ENCODE measurements at regions not wholly inside any gene's neighbourhood (a gene's known extent, or its start where the extent isn't known, plus 50 kb on each side); places are given as distances from the start of the nearest gene placed in this dataset.

GRCh38 chr1:102118150-102118549 lies 121.4 kb upstream of the OLFM3 start:
- no peak overlapping the region for H2BK20ac ChIP-seq (ENCODE audit: low read length)
- H3K27me3 ChIP-seq (replicated peaks in 1 of 4; ENCODE audit: control insufficient read depth in 3 of 4, extremely low read depth in 1 of 4, insufficient read depth in 3 of 4, low read length in 3 of 4) = peaks cover 0 to 1% (median 0%) of the 10 kb centered on the region in 4 experiments; a peak in 1 of 7 replicates
- no peak overlapping the region for H4K8ac ChIP-seq (ENCODE audit: extremely low read depth, insufficient read depth, low read length)
- no peak overlapping the region for H3K56ac ChIP-seq (replicated peaks; ENCODE audit: insufficient read length, low read depth, low read length)
- H2BK15ac ChIP-seq (ENCODE audit: low read length) = no peak overlapping the region
- no peak overlapping the region for H2BK12ac ChIP-seq (ENCODE audit: low read depth, low read length)
- no peak overlapping the region for H3K23ac ChIP-seq (ENCODE audit: insufficient read length)
- no peak overlapping the region for H4K91ac ChIP-seq (replicated peaks; ENCODE audit: insufficient read length, low read length)
- no peak overlapping the region for H3K14ac ChIP-seq (ENCODE audit: insufficient read length)
- CTCF ChIA-PET (ENCODE audit: partially characterized antibody) = interaction anchor here (0.6 kb wide), 1 partner anchor 22 kb away, joined by 3 read pairs; no protein-coding TSS in a partner anchor
- H3K4ac ChIP-seq (replicated peaks; ENCODE audit: insufficient read length, low read depth, low read length) = no peak overlapping the region
- no peaks in the 10 kb centered on the region for H3K23me2 ChIP-seq (ENCODE audit: low read depth, low read length)
- no peaks in the 10 kb centered on the region for H3K79me2 ChIP-seq (ENCODE audit: control insufficient read depth in 1 of 2, insufficient read depth in 2 of 2, low read length in 2 of 2)
- no peak overlapping the region for H3K18ac ChIP-seq (ENCODE audit: extremely low read depth, low read length)
- H2AK5ac ChIP-seq (ENCODE audit: low read depth, low read length) = no peak overlapping the region
- no peaks in the 10 kb centered on the region for H3K9me3 ChIP-seq (ENCODE audit: insufficient read depth in 2 of 2, low read depth in 1 of 2, low read length in 1 of 2)
- H4K20me1 ChIP-seq (replicated peaks in 1 of 2; ENCODE audit: control insufficient read depth in 1 of 2, insufficient read depth in 2 of 2, low read length in 2 of 2) = no peaks in the 10 kb centered on the region
- H2AFZ ChIP-seq (ENCODE audit: low read length) = 0 out of 2 replicates have a peak overlapping the region, but pooled peaks have one; percentile 40
- H3K27ac ChIP-seq (ENCODE audit: low read depth, low read length) = no peak overlapping the region
- no peaks in the 10 kb centered on the region for H3K36me3 ChIP-seq (ENCODE audit: control insufficient read depth in 2 of 4, insufficient read depth in 4 of 4, low read length in 3 of 4)
- DNase-seq (ENCODE audit: low read depth in 1 of 2, low spot score in 2 of 2) = no peak
- H3K4me1 ChIP-seq (replicated peaks in 1 of 4; ENCODE audit: control insufficient read depth in 3 of 4, insufficient read depth in 4 of 4, low read length in 3 of 4) = no peaks in the 10 kb centered on the region
- no peak overlapping the region for H2BK5ac ChIP-seq (ENCODE audit: low read depth, low read length)
- H3K4me3 ChIP-seq (ENCODE audit: extremely low read depth in 1 of 4, insufficient read depth in 2 of 4, low read depth in 3 of 4, low read length in 4 of 4) = no peak overlapping the region
- H3K9ac ChIP-seq (replicated peaks in 1 of 4; ENCODE audit: extremely low read depth in 1 of 4, low read depth in 3 of 4, low read length in 3 of 4) = no peak overlapping the region
- no peak overlapping the region for H2BK120ac ChIP-seq (replicated peaks; ENCODE audit: low read depth, low read length)
- H4K5ac ChIP-seq (ENCODE audit: insufficient read length, low read depth, low read length) = no peak overlapping the region
- POLR2A ChIA-PET (ENCODE audit: partially characterized antibody) = no interaction called here
- TF ChIP-seq GABPA (IDR thresholded peaks at IDR 0.05; ENCODE audit: borderline replicate concordance, insufficient read depth, low read length) (no peak), CHD2 (IDR thresholded peaks at IDR 0.05; ENCODE audit: low read length) (no peak), TAF1 (IDR thresholded peaks at IDR 0.05; ENCODE audit: low read depth, low read length) (no peak), ASH2L (IDR thresholded peaks at IDR 0.05; ENCODE audit: low read length) (no peak), RNF2 (IDR thresholded peaks at IDR 0.05; ENCODE audit: borderline replicate concordance, low read depth, low read length, missing control alignments, poor library complexity, severe bottlenecking) (no peak), RAD21 (IDR thresholded peaks at IDR 0.05 in 1 of 2, conservative IDR thresholded peaks at IDR 0.05 in 1 of 2; ENCODE audit: low read depth in 2 of 2, low read length in 2 of 2) (no peak), MAFK (IDR thresholded peaks at IDR 0.05; ENCODE audit: low read depth, low read length) (no peak), CBX5 (IDR thresholded peaks at IDR 0.05; ENCODE audit: low read depth, low read length) (no peak), SP4 (IDR thresholded peaks at IDR 0.05; ENCODE audit: low read length) (no peak), SP2 (IDR thresholded peaks at IDR 0.05; ENCODE audit: low read length) (no peak), MAX (IDR thresholded peaks at IDR 0.05) (no peak), POLR2A (IDR thresholded peaks at IDR 0.05; ENCODE audit: control extremely low read depth in 1 of 2, low read depth in 2 of 2, low read length in 2 of 2) (no peak), SUZ12 (IDR thresholded peaks at IDR 0.05; ENCODE audit: low read length) (no peak), PHF8 (conservative IDR thresholded peaks at IDR 0.05; ENCODE audit: low read depth, low read length) (no peak), TAF7 (optimal IDR thresholded peaks at IDR 0.05; ENCODE audit: borderline replicate concordance, low read depth, low read length) (no peak)
- H3K79me1 ChIP-seq (ENCODE audit: low read depth, low read length) = no peaks in the 10 kb centered on the region
- WGBS, 2 experiments (ENCODE audit: extremely low coverage in 1 of 2, insufficient coverage in 1 of 2, insufficient read length in 1 of 2, insufficient replicate concordance in 2 of 2, low coverage in 1 of 2, low lambda C conversion rate in 2 of 2, missing lambda C conversion rate in 1 of 2) = 69% methylated on average over 3 of the region's 3 CpGs; no CpG with 5 or more reads in 1 of the 2 experiments
- FAIRE-seq = no peak
- no peak overlapping the region for H3K4me2 ChIP-seq (ENCODE audit: insufficient read depth in 1 of 2, low read depth in 2 of 2, low read length in 2 of 2)

Measured in H1 (cell line).